ENCODE measurements at regions not wholly inside any gene's neighbourhood (a gene's known extent, or its start where the extent isn't known, plus 50 kb on each side); places are given as distances from the start of the nearest gene placed in this dataset.

DNA sequence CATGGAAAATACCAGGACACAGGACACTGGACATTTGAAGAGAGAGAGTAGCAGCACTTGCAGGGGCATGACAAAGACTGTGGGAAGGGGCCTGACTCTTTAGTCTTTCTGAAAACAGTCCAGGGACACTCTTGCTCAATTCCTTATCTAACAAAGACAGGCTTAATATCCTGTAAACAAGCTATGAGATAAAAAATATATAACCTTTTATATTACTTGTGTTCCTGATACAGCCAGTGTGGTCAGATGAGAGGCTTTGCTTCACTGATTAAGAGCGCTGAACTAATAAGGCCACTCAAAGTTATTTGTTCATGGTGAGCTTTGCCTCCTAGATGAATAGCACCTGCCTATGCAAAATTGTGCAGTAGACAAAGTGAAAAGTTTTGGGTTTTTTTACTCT, 518.7 kb downstream of the LRRC70 start:
- no peak for ATAC-seq (ENCODE audit: low read depth)
- no TSS peak for BruUV-seq (replicated peaks)
- H3K27me3 ChIP-seq (ENCODE audit: control insufficient read depth, insufficient read depth, low read length), result no peaks in the 10 kb centered on the region
- H4K8ac ChIP-seq (ENCODE audit: low read depth in 2 of 2, low read length in 2 of 2), result no peak overlapping the region
- H2BK15ac ChIP-seq (ENCODE audit: low read depth, low read length), result no peak overlapping the region
- ChIA-PET POLR2A (ENCODE audit: unreplicated experiment) (no interaction called here), CTCF (no interaction called here)
- no peak overlapping the region for H2AFZ ChIP-seq (replicated peaks; ENCODE audit: low read length, poor library complexity)
- dilution Hi-C loops (cut with HindIII; ENCODE audit: low sequenced_read_pairs, unreplicated experiment) (no loop called here), in situ Hi-C loops (cut with MboI; ENCODE audit: low sequenced_read_pairs) (no loop called here), intact Hi-C loops (cut with micrococcal nuclease) (no loop called here)
- no peak overlapping the region for H3K27ac ChIP-seq (ENCODE audit: insufficient read depth, low read length)
- H2AK9ac ChIP-seq (replicated peaks; ENCODE audit: low read depth, low read length, poor library complexity), result no peak overlapping the region
- peaks cover 2% of the 10 kb centered on the region; the same call in 1 of the 2 replicates for H3K9me3 ChIP-seq (ENCODE audit: control insufficient read depth, insufficient read depth, low read length)
- H4K91ac ChIP-seq (ENCODE audit: insufficient read depth, low read depth, low read length), result no peak overlapping the region
- H3K9ac ChIP-seq (ENCODE audit: low read depth, low read length), result no peak overlapping the region
- no peaks in the 10 kb centered on the region for H4K20me1 ChIP-seq (ENCODE audit: insufficient read depth, low read length)
- H3K4ac ChIP-seq (ENCODE audit: low read depth, low read length), result no peak overlapping the region
- WGBS, 2 experiments (ENCODE audit: extremely low coverage in 2 of 2, insufficient read length in 1 of 2), result no CpG with 5 or more reads among the region's 1 CpG
- H2BK5ac ChIP-seq (ENCODE audit: low read depth, low read length, poor library complexity, severe bottlenecking), result no peak overlapping the region
- no peak overlapping the region for H2AK5ac ChIP-seq (ENCODE audit: low read depth, low read length)
- no peak overlapping the region for H4K5ac ChIP-seq (ENCODE audit: low read depth, low read length)
- H3K9me1 ChIP-seq (ENCODE audit: insufficient read depth, low read length), result no peaks in the 10 kb centered on the region
- H3K4me3 ChIP-seq (ENCODE audit: insufficient read depth, low read depth, low read length), result no peak overlapping the region
- H3K23ac ChIP-seq (ENCODE audit: low read depth, low read length), result no peak overlapping the region
- H3K56ac ChIP-seq (ENCODE audit: extremely low read depth, insufficient read depth, low read length), result no peak overlapping the region
- H3K4me1 ChIP-seq (ENCODE audit: control insufficient read depth, insufficient read depth, low read length), result no peaks in the 10 kb centered on the region
- no peak overlapping the region for H2BK120ac ChIP-seq (ENCODE audit: low read depth, low read length)
- H3K79me1 ChIP-seq (ENCODE audit: low read depth in 1 of 2, low read length in 2 of 2), result no peaks in the 10 kb centered on the region
- TF ChIP-seq CEBPB (IDR thresholded peaks at IDR 0.05; ENCODE audit: low read depth, low read length), result no peak
- no peak overlapping the region for H3K14ac ChIP-seq (replicated peaks; ENCODE audit: low read depth, low read length)
- DNase-seq, result no peak
- H3K18ac ChIP-seq (ENCODE audit: low read depth, low read length), result no peak overlapping the region
- H3K36me3 ChIP-seq (ENCODE audit: control insufficient read depth, insufficient read depth, low read length), result no peaks in the 10 kb centered on the region
- no peak overlapping the region for H2BK20ac ChIP-seq (ENCODE audit: low read depth, low read length)
- H3K4me2 ChIP-seq (ENCODE audit: low read depth, low read length), result no peak overlapping the region

Measured in IMR-90 (cell line).